ENCODE measurements at regions not wholly inside any gene's neighbourhood (a gene's known extent, or its start where the extent isn't known, plus 50 kb on each side); places are given as distances from the start of the nearest gene placed in this dataset.

DNA sequence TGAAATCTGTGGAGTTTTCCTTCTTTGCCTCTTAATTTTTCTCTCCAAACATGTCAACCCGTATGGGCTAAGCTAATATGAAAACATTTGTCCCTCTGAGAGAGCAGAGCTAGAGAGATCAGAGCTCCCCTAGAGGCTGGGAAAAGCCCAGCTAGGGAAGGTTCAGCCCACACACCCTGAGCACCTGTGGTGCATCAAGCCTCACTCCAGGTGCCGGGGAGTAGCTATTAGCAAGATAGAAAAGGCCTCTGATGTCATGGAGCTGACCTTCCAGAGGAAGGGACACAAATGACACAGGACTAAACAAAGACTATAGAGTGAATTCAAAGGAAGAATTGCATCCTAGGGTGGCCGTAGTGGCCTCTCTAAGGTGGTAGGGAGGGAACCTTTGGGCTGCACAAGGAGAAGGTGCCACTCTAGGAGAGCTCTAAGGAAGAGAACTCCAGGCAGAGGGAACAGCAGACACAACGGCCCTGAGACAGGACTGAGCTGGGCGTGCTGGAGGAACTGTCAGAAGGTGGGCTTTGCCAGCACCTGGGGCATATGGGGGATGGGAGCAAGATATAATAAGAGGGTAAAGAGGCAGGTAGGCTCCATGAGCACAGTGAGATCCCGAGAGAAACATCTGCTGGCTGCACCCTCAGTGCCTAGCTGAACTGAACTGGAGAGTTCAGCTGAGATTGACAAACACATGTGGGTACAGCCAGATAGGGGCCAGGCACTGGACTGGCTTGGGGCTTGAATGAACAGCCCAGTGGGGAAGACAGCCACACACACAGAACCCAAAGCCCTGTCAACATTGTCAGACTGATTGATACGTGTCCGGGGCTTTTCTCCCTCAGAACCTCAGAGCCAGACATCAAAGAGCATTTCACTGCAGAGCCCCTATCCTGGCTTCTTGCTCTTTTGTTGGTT, 65.5 kb upstream of the DRD2 start:
- TF ChIP-seq CTCF (IDR thresholded peaks at IDR 0.05 in 2 of 3, conservative IDR thresholded peaks at IDR 0.05 in 1 of 3; ENCODE audit: borderline replicate concordance in 1 of 3, insufficient read depth in 1 of 3, low read depth in 2 of 3, low read length in 2 of 3) (peak in 1 of 3 experiments; percentile 27; a peak in 1 of 6 replicates), EZH2phosphoT487 (IDR thresholded peaks at IDR 0.05; ENCODE audit: borderline replicate concordance) (no peak), RAD21 (IDR thresholded peaks at IDR 0.05; ENCODE audit: low read depth) (no peak)

Measured in HCT116 (cell line).